H9 (cell line): ENCODE measurements at regions not wholly inside any gene's neighbourhood (a gene's known extent, or its start where the extent isn't known, plus 50 kb on each side); places are given as distances from the start of the nearest gene placed in this dataset.

Experiments used
- DNase-seq: peaks from one replicate; pipeline ENCODE4 v3.0.0-alpha.2; 2017
- H2AFZ ChIP-seq: one replicate; pipeline ENCODE4 v1.6.1; 2013; ENCODE audit warnings: mild to moderate bottlenecking, low read length, control low read depth, moderate library complexity
- H2AK5ac ChIP-seq: 2 replicates; pipeline ENCODE4 v1.6.1; 2013; ENCODE audit warnings: low read length, control low read depth, mixed read lengths; ENCODE audit not compliant: insufficient read length
- H2BK120ac ChIP-seq: one replicate; pipeline ENCODE4 v1.6.1; 2013; ENCODE audit warnings: low read depth, mild to moderate bottlenecking, low read length, control low read depth, inconsistent platforms; ENCODE audit not compliant: poor library complexity, severe bottlenecking
- H2BK12ac ChIP-seq: 2 replicates; pipeline ENCODE4 v1.6.1; 2013; ENCODE audit warnings: low read length, control low read depth, mixed read lengths, low read depth; ENCODE audit not compliant: insufficient read length
- H2BK15ac ChIP-seq: 2 replicates; pipeline ENCODE4 v1.6.1; 2013; ENCODE audit warnings: low read depth, low read length, control low read depth
- H2BK20ac ChIP-seq: one replicate; pipeline ENCODE4 v1.6.1; 2013; ENCODE audit warnings: low read depth, mild to moderate bottlenecking, low read length, control low read depth, inconsistent platforms; ENCODE audit not compliant: poor library complexity, severe bottlenecking
- H2BK5ac ChIP-seq: 2 replicates; pipeline ENCODE4 v1.6.1; 2013; ENCODE audit warnings: low read length, control low read depth, mixed read lengths; ENCODE audit not compliant: insufficient read length
- H3K14ac ChIP-seq: 2 replicates; pipeline ENCODE4 v1.6.1; 2013; ENCODE audit warnings: low read length, control low read depth; ENCODE audit not compliant: insufficient read depth
- H3K18ac ChIP-seq: 2 replicates; pipeline ENCODE4 v1.6.1; 2013; ENCODE audit warnings: low read depth, mild to moderate bottlenecking, mixed read lengths, low read length, control low read depth; ENCODE audit not compliant: insufficient read length
- H3K23ac ChIP-seq: 2 replicates; pipeline ENCODE4 v1.6.1; 2013; ENCODE audit warnings: low read length, control low read depth, mixed read lengths, low read depth; ENCODE audit not compliant: insufficient read length
- H3K23me2 ChIP-seq: 2 replicates; pipeline ENCODE4 v1.6.1; 2013; ENCODE audit warnings: low read depth, mild to moderate bottlenecking, mixed read lengths, low read length, control low read depth; ENCODE audit not compliant: insufficient read length, poor library complexity, severe bottlenecking
- H3K27ac ChIP-seq: 2 replicates; pipeline ENCODE4 v1.5.1; 2013; ENCODE audit warnings: low read length, control low read depth, mixed read lengths, low read depth; ENCODE audit not compliant: insufficient read length
- H3K27me3 ChIP-seq: 2 replicates; pipeline ENCODE4 v1.6.1; 2013; ENCODE audit warnings: low read length, control low read depth, inconsistent platforms; ENCODE audit not compliant: insufficient read depth
- H3K4ac ChIP-seq: 2 replicates; pipeline ENCODE4 v1.6.1; 2013; ENCODE audit warnings: low read depth, mild to moderate bottlenecking, control low read depth, inconsistent platforms, low read length, moderate library complexity
- H3K4me1 ChIP-seq: 2 replicates; pipeline ENCODE4 v1.6.1; 2013; ENCODE audit warnings: low read length, control low read depth, inconsistent platforms; ENCODE audit not compliant: insufficient read depth
- H3K4me2 ChIP-seq: 2 replicates; pipeline ENCODE4 v1.6.1; 2013; ENCODE audit warnings: low read length, control low read depth, mixed read lengths; ENCODE audit not compliant: insufficient read length, insufficient read depth
- H3K56ac ChIP-seq: 2 replicates; pipeline ENCODE4 v1.6.1; 2013; ENCODE audit warnings: low read depth, mild to moderate bottlenecking, mixed read lengths, low read length, control low read depth; ENCODE audit not compliant: insufficient read length
- H3K79me1 ChIP-seq: 2 replicates; pipeline ENCODE4 v1.6.1; 2013; ENCODE audit warnings: low read depth, mild to moderate bottlenecking, moderate library complexity, low read length, control low read depth, inconsistent platforms; ENCODE audit not compliant: insufficient read depth, poor library complexity, severe bottlenecking
- H3K79me2 ChIP-seq: 2 replicates; pipeline ENCODE4 v1.6.1; 2013; ENCODE audit warnings: low read length, control low read depth, inconsistent platforms; ENCODE audit not compliant: insufficient read depth
- H3K9ac ChIP-seq: 2 replicates; pipeline ENCODE4 v1.6.1; 2013; ENCODE audit warnings: low read length, control low read depth, mixed read lengths; ENCODE audit not compliant: insufficient read length; ENCODE audit errors: extremely low read depth
- H3K9me3 ChIP-seq: one replicate; pipeline ENCODE4 v1.6.1; 2013; ENCODE audit warnings: low read depth, low read length, inconsistent platforms; ENCODE audit not compliant: control insufficient read depth
- H3T11ph ChIP-seq: one replicate; pipeline ENCODE4 v1.6.1; 2013; ENCODE audit warnings: mild to moderate bottlenecking, low read length, control low read depth, inconsistent platforms
- H4K20me1 ChIP-seq: one replicate; pipeline ENCODE4 v1.6.1; 2013; ENCODE audit not compliant: control insufficient read depth, insufficient read length, insufficient read depth
- H4K5ac ChIP-seq: 2 replicates; pipeline ENCODE4 v1.6.1; 2013; ENCODE audit warnings: low read depth, mild to moderate bottlenecking, mixed read lengths, low read length, control low read depth; ENCODE audit not compliant: insufficient read length
- H4K8ac ChIP-seq: replicated peaks from 2 replicates; pipeline ENCODE4 v1.6.1; 2013; ENCODE audit warnings: low read length, control low read depth, mixed read lengths, low read depth; ENCODE audit not compliant: insufficient read length
- H4K91ac ChIP-seq: 2 replicates; pipeline ENCODE4 v1.6.1; 2013; ENCODE audit warnings: low read depth, mild to moderate bottlenecking, moderate library complexity, mixed read lengths, low read length, control low read depth; ENCODE audit not compliant: insufficient read length
- H3K27ac Mint-ChIP-seq, 3 experiments: 2 replicates in 2 of 3; 3 replicates in 1 of 3; pipeline ENCODE4 v1.8.0; 2020 to 2021; ENCODE audit warnings: mixed read lengths in 3 of 3, mild to moderate bottlenecking in 1 of 3, moderate library complexity in 1 of 3
- H3K27me3 Mint-ChIP-seq: 2 replicates; pipeline ENCODE4 v1.8.0; 2021; ENCODE audit warnings: low read depth, mild to moderate bottlenecking, moderate library complexity, mixed read lengths
- H3K36me3 Mint-ChIP-seq, 3 experiments: 2 replicates in 2 of 3; 3 replicates in 1 of 3; pipeline ENCODE4 v1.8.0; 2020 to 2021; ENCODE audit warnings: low read depth in 3 of 3, mixed read lengths in 3 of 3; ENCODE audit not compliant: insufficient read depth in 1 of 3
- H3K4me1 Mint-ChIP-seq, 2 experiments: 2 replicates each; pipeline ENCODE4 v1.8.0; 2020; ENCODE audit warnings: mixed read lengths in 2 of 2
- H3K4me3 Mint-ChIP-seq, 2 experiments: 2 replicates in 1 of 2; 3 replicates in 1 of 2; pipeline ENCODE4 v1.8.0; 2020 to 2021; ENCODE audit warnings: mild to moderate bottlenecking in 2 of 2, mixed read lengths in 2 of 2, moderate library complexity in 1 of 2
- H3K9me3 Mint-ChIP-seq, 2 experiments: 2 replicates in 1 of 2; 3 replicates in 1 of 2; pipeline ENCODE4 v1.8.0; 2020; ENCODE audit warnings: mild to moderate bottlenecking in 2 of 2, mixed read lengths in 2 of 2, moderate library complexity in 1 of 2
- CTCF ChIP-seq: fragments of 200-600 bp; sonication (generic); conservative IDR thresholded peaks from 3 replicates; pipeline ENCODE4 v1.8.0; 2021; ENCODE audit warnings: antibody characterized with exemption, mild to moderate bottlenecking
- WGBS: extraction: QIAGEN DNeasy Blood & Tissue Kit; methylation state at CpG from one replicate; pipeline ENCODE4 v1.1.7; 2013; ENCODE audit warnings: missing lambda C conversion rate, low lambda C conversion rate, mixed read lengths; ENCODE audit not compliant: insufficient read length; ENCODE audit errors: extremely low coverage; 5-methylcytosine and 5-hydroxymethylcytosine counted together

- no peaks in the 10 kb centered on the region for H3K27me3 ChIP-seq
- no peak for TF ChIP-seq CTCF
- DNase-seq, result no peak
These were observed 417.9 kb downstream of the CDH7 start for GRCh38 chr18:66168685-66169235.

More at GRCh38 chr18:66168685-66169235, 417.9 kb downstream of the CDH7 start:
- no peak overlapping the region for H3K9ac ChIP-seq
- no peak overlapping the region for H4K8ac ChIP-seq
- H2BK5ac ChIP-seq, result no peak overlapping the region
- no peak overlapping the region for H2AFZ ChIP-seq
- no peak overlapping the region for H3K4me3 Mint-ChIP-seq
- H3K23me2 ChIP-seq, result no peaks in the 10 kb centered on the region
- H3K18ac ChIP-seq, result no peak overlapping the region
- H2BK12ac ChIP-seq, result no peak overlapping the region
- H3K36me3 Mint-ChIP-seq, result no peaks in the 10 kb centered on the region
- H4K91ac ChIP-seq, result no peak overlapping the region
- no peak overlapping the region for H3K56ac ChIP-seq
- H3K27me3 Mint-ChIP-seq, result no peaks in the 10 kb centered on the region
- H2BK20ac ChIP-seq, result no peak overlapping the region
- no peaks in the 10 kb centered on the region for H3K4me1 Mint-ChIP-seq
- no peak overlapping the region for H4K5ac ChIP-seq
- no peaks in the 10 kb centered on the region for H3K79me1 ChIP-seq
- H3K4me2 ChIP-seq, result no peak overlapping the region
- no peaks in the 10 kb centered on the region for H4K20me1 ChIP-seq
- no peak overlapping the region for H2BK15ac ChIP-seq
- H3K9me3 Mint-ChIP-seq, result no peaks in the 10 kb centered on the region; a peak in 1 of 5 replicates
- no peaks in the 10 kb centered on the region for H3K79me2 ChIP-seq
- no peaks in the 10 kb centered on the region for H3K9me3 ChIP-seq
- H3K14ac ChIP-seq, result no peak overlapping the region
- H3K4ac ChIP-seq, result no peak overlapping the region
- no peaks in the 10 kb centered on the region for H3K4me1 ChIP-seq
- no peak overlapping the region for H2BK120ac ChIP-seq
- H3K27ac Mint-ChIP-seq, result no peak overlapping the region
- H2AK5ac ChIP-seq, result no peak overlapping the region
- no CpG with 5 or more reads among the region's 5 CpGs for WGBS
- H3K23ac ChIP-seq, result no peak overlapping the region
- H3K27ac ChIP-seq, result no peak overlapping the region
- no peak overlapping the region for H3T11ph ChIP-seq
